Hepatocyte (in vitro differentiated cells): ENCODE measurements at regions not wholly inside any gene's neighbourhood (a gene's known extent, or its start where the extent isn't known, plus 50 kb on each side); places are given as distances from the start of the nearest gene placed in this dataset.

Experiments used
- CTCF ChIP-seq: fragments of 200-600 bp; sonication (generic); IDR thresholded peaks from 2 replicates; pipeline ENCODE4 v1.5.1; 2016; ENCODE audit warnings: antibody characterized with exemption, mild to moderate bottlenecking; ENCODE audit not compliant: poor library complexity
- EZH2 ChIP-seq: fragments of 200-600 bp; sonication (generic); IDR thresholded peaks from 2 replicates; pipeline ENCODE4 v1.6.1; 2016; ENCODE audit warnings: antibody characterized with exemption, mild to moderate bottlenecking, borderline replicate concordance
- EZH2phosphoT487 ChIP-seq: fragments of 200-600 bp; sonication (generic); IDR thresholded peaks from one replicate; pipeline ENCODE4 v1.6.1; 2018; ENCODE audit warnings: antibody characterized with exemption, mild to moderate bottlenecking, low read depth, moderate library complexity; ENCODE audit not compliant: unreplicated experiment, severe bottlenecking

GRCh38 chr5:143888912-143889311 is 77.0 kb downstream of the HMHB1 start:
- TF ChIP-seq EZH2 (no peak), CTCF (no peak), EZH2phosphoT487 (no peak)
